ENCODE measurements at regions not wholly inside any gene's neighbourhood (a gene's known extent, or its start where the extent isn't known, plus 50 kb on each side); places are given as distances from the start of the nearest gene placed in this dataset.
"Not testable (repeated sequence)": the region's sequence is repeated elsewhere in the genome, so short reads cannot be mapped to it uniquely, and the experiment has no call there.

DNA sequence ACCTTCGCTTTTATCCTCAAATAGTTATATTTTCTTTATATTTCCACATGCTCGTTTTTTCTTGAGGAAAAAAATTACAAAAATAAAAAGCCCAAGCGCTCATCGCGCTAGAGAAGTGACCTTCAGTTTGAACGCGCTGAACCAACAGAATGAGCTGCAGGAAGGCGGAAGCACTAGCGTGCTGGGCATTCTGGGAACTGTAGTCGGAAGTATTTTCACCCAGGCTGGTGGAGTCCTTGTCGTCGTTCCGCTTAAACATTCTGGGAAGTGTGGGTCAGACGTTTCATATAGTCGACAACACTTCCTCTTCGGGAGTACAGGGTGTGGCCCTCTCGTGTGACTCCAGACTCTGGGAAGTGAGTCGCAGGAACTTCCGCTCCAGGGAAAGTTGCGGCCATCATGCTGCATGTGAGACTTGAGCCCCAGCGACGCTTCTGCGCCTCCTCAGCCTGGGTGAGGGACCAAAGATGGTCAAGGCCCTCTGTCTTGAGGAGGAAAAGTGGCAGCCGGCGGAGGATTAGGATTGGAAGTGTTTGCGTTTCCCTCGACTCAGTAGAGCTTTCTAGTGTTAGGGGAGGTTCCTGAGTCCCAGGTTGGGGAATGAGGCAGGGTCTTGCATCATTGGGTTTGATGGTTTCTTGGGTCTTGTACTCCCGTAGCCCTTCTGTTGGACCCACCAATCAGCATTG, 84.1 kb upstream of the GPR39 start:
- not testable (repeated sequence) for DNase-seq

- not testable (repeated sequence) for DNase-seq
These were observed 79.5 kb upstream of the GPR39 start for GRCh38 chr2:132337135-132337534.

- DNase-seq = not testable (repeated sequence)
These were observed 78.8 kb upstream of the GPR39 start for GRCh38 chr2:132337844-132338243.

GRCh38 chr2:132347041-132347780, 69.4 kb upstream of the GPR39 start:
- DNase-seq = peak; percentile 78

GRCh38 chr2:132349092-132349687, 67.4 kb upstream of the GPR39 start:
- peak; percentile 66 for DNase-seq

DNA sequence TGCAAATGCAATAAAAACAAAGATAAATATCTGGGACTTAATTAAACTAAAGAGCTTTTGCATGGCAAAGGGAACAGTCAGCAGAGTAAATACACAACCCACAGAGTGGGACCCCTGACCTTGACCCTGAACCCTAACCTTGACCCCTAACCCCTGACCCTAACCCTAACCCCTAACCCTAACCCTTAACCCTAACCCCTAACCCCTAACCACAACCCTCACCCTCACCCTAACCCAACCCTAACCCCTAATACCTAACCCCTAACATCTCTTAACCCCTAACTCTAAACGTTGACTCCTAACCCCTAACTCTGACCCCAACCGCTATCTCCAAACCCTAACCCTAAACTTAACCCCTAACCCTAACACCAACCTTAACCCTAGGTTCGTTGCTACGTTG, 64.9 kb upstream of the GPR39 start:
- DNase-seq = not testable (repeated sequence)

DNA sequence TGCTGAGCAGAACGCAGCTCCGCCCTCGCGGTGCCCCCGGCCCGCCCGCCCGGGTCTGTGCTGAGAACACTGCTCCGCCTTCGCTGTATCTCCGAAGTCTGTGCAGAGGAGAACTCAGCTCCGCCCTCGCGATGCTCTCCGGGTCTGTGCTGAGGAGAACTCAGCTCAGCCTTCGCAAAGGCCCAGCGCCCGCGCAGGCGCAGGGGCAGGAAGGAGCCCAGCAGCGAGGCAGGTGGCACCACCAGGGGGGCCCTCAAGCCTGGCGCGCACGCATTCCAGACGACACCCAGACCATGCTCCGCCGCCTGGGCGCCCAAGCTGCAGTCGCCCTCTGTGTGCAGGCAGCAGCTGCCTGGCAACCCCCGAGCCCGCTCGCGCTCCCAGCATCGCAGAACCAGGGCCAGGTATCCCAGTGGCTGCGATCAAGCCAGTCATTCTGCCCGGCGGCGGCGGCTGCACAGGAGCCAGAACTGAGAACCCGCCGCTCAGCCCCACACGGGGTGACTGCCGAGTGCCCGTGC, 64.1 kb upstream of the GPR39 start:
- DNase-seq = peak; percentile 76

GRCh38 chr2:132353380-132353779, 63.2 kb upstream of the GPR39 start:
- not testable (repeated sequence) for DNase-seq

DNA sequence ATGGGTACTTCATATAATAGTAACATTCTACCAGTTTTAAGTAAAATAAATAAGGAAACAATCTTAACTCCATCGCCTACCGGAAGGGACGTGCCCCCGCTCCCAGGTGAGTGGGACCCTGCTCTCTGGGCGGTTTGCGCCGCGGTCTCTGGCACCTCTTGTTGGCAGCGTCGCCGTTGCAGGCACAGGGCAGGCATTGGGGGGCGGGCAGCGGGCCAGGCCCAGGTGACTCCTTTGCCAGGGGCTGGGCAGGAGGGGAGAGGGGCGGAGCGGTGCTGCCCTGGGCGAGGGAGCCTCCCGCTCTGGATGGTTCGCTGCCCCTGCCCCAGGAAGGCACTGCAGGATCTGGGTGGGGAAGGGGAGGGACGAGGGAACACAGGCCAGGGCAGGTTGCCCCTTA, 55.6 kb upstream of the GPR39 start:
- DNase-seq = not testable (repeated sequence)

GRCh38 chr2:132361498-132361897, 55.1 kb upstream of the GPR39 start:
- not testable (repeated sequence) for DNase-seq

- not testable (repeated sequence) for DNase-seq
These were observed 53.3 kb upstream of the GPR39 start for GRCh38 chr2:132363352-132363751.

DNA sequence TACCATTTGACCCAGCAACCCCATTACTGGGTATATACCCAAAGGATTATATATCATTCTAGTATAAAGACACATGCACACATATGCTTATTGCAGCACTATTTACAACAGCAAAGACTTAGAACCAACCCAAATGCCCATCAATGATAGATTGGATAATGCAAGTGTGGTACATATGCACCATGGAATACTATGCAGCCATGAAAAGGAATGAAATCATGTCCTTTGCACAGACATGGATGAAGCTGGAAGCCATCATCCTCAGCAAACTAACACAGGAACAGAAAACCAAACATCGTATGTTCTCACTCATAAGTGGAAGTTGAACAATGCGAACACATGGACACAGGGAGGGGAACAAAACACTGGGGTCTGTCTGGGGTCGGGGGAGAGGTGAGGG, 50.6 kb upstream of the GPR39 start:
- DNase-seq = not testable (repeated sequence)

GRCh38 chr2:132366421-132367180, 50.0 kb upstream of the GPR39 start:
- DNase-seq = no peak

Measured in DMS53 (cell line).